ENCODE measurements at regions not wholly inside any gene's neighbourhood (a gene's known extent, or its start where the extent isn't known, plus 50 kb on each side); places are given as distances from the start of the nearest gene placed in this dataset.

GRCh38 chr4:111399623-111400022, 745.6 kb upstream of the FAM241A start:
- no peak overlapping the region for H3K9ac ChIP-seq (ENCODE audit: low read depth in 1 of 2, low read length in 2 of 2)
- H3K9me3 ChIP-seq (ENCODE audit: control insufficient read depth in 2 of 2, low read length in 2 of 2): no peaks in the 10 kb centered on the region
- H3K4me1 ChIP-seq (ENCODE audit: control insufficient read depth in 2 of 2, insufficient read depth in 2 of 2, low read length in 2 of 2): no peaks in the 10 kb centered on the region
- H3K27me3 ChIP-seq (ENCODE audit: control insufficient read depth in 2 of 2, insufficient read depth in 2 of 2, low read length in 2 of 2): no peaks in the 10 kb centered on the region
- H3K27ac ChIP-seq (ENCODE audit: low read depth in 2 of 2, low read length in 2 of 2): no peak overlapping the region
- H3K36me3 ChIP-seq (ENCODE audit: control insufficient read depth in 2 of 2, insufficient read depth in 2 of 2, low read length in 2 of 2): no peaks in the 10 kb centered on the region
- no peak overlapping the region for H3K4me3 ChIP-seq (ENCODE audit: low read length in 2 of 2)

GRCh38 chr4:111400741-111401140, 744.5 kb upstream of the FAM241A start:
- Histone ChIP-seq H3K4me1 (ENCODE audit: control insufficient read depth in 2 of 2, insufficient read depth in 2 of 2, low read length in 2 of 2) (no peaks in the 10 kb centered on the region), H3K9ac (ENCODE audit: low read depth in 1 of 2, low read length in 2 of 2) (no peak overlapping the region), H3K27ac (ENCODE audit: low read depth in 2 of 2, low read length in 2 of 2) (no peak overlapping the region), H3K9me3 (ENCODE audit: control insufficient read depth in 2 of 2, low read length in 2 of 2) (no peaks in the 10 kb centered on the region), H3K27me3 (ENCODE audit: control insufficient read depth in 2 of 2, insufficient read depth in 2 of 2, low read length in 2 of 2) (no peaks in the 10 kb centered on the region), H3K4me3 (ENCODE audit: low read length in 2 of 2) (no peak overlapping the region), H3K36me3 (ENCODE audit: control insufficient read depth in 2 of 2, insufficient read depth in 2 of 2, low read length in 2 of 2) (no peaks in the 10 kb centered on the region)

GRCh38 chr4:111404673-111405072, 740.6 kb upstream of the FAM241A start:
- H3K4me3 ChIP-seq (ENCODE audit: low read length in 2 of 2): no peak overlapping the region
- H3K9me3 ChIP-seq (ENCODE audit: control insufficient read depth in 2 of 2, low read length in 2 of 2): no peaks in the 10 kb centered on the region
- H3K4me1 ChIP-seq (ENCODE audit: control insufficient read depth in 2 of 2, insufficient read depth in 2 of 2, low read length in 2 of 2): no peaks in the 10 kb centered on the region
- H3K27me3 ChIP-seq (ENCODE audit: control insufficient read depth in 2 of 2, insufficient read depth in 2 of 2, low read length in 2 of 2): no peaks in the 10 kb centered on the region
- H3K9ac ChIP-seq (ENCODE audit: low read depth in 1 of 2, low read length in 2 of 2): no peak overlapping the region
- H3K27ac ChIP-seq (ENCODE audit: low read depth in 2 of 2, low read length in 2 of 2): no peak overlapping the region
- H3K36me3 ChIP-seq (ENCODE audit: control insufficient read depth in 2 of 2, insufficient read depth in 2 of 2, low read length in 2 of 2): no peaks in the 10 kb centered on the region

- Histone ChIP-seq H3K27me3 (ENCODE audit: control insufficient read depth in 2 of 2, insufficient read depth in 2 of 2, low read length in 2 of 2) (no peaks in the 10 kb centered on the region), H3K4me3 (ENCODE audit: low read length in 2 of 2) (no peak overlapping the region), H3K36me3 (ENCODE audit: control insufficient read depth in 2 of 2, insufficient read depth in 2 of 2, low read length in 2 of 2) (no peaks in the 10 kb centered on the region), H3K27ac (ENCODE audit: low read depth in 2 of 2, low read length in 2 of 2) (no peak overlapping the region), H3K9me3 (ENCODE audit: control insufficient read depth in 2 of 2, low read length in 2 of 2) (no peaks in the 10 kb centered on the region), H3K4me1 (ENCODE audit: control insufficient read depth in 2 of 2, insufficient read depth in 2 of 2, low read length in 2 of 2) (no peaks in the 10 kb centered on the region), H3K9ac (ENCODE audit: low read depth in 1 of 2, low read length in 2 of 2) (no peak overlapping the region)
Measured at GRCh38 chr4:111405989-111406388, 739.3 kb upstream of the FAM241A start.

GRCh38 chr4:111410571-111410970, 734.7 kb upstream of the FAM241A start:
- Histone ChIP-seq H3K9me3 (ENCODE audit: control insufficient read depth in 2 of 2, low read length in 2 of 2) (no peaks in the 10 kb centered on the region), H3K4me1 (ENCODE audit: control insufficient read depth in 2 of 2, insufficient read depth in 2 of 2, low read length in 2 of 2) (no peaks in the 10 kb centered on the region), H3K27me3 (ENCODE audit: control insufficient read depth in 2 of 2, insufficient read depth in 2 of 2, low read length in 2 of 2) (no peaks in the 10 kb centered on the region), H3K27ac (ENCODE audit: low read depth in 2 of 2, low read length in 2 of 2) (no peak overlapping the region), H3K36me3 (ENCODE audit: control insufficient read depth in 2 of 2, insufficient read depth in 2 of 2, low read length in 2 of 2) (no peaks in the 10 kb centered on the region), H3K4me3 (ENCODE audit: low read length in 2 of 2) (no peak overlapping the region), H3K9ac (ENCODE audit: low read depth in 1 of 2, low read length in 2 of 2) (no peak overlapping the region)

GRCh38 chr4:111417521-111417920, 727.7 kb upstream of the FAM241A start:
- no peaks in the 10 kb centered on the region for H3K9me3 ChIP-seq (ENCODE audit: control insufficient read depth in 2 of 2, low read length in 2 of 2)
- no peak overlapping the region for H3K27ac ChIP-seq (ENCODE audit: low read depth in 2 of 2, low read length in 2 of 2)
- H3K36me3 ChIP-seq (ENCODE audit: control insufficient read depth in 2 of 2, insufficient read depth in 2 of 2, low read length in 2 of 2): no peaks in the 10 kb centered on the region
- no peaks in the 10 kb centered on the region for H3K4me1 ChIP-seq (ENCODE audit: control insufficient read depth in 2 of 2, insufficient read depth in 2 of 2, low read length in 2 of 2)
- no peaks in the 10 kb centered on the region for H3K27me3 ChIP-seq (ENCODE audit: control insufficient read depth in 2 of 2, insufficient read depth in 2 of 2, low read length in 2 of 2)
- no peak overlapping the region for H3K4me3 ChIP-seq (ENCODE audit: low read length in 2 of 2)
- no peak overlapping the region for H3K9ac ChIP-seq (ENCODE audit: low read depth in 1 of 2, low read length in 2 of 2)

- no peaks in the 10 kb centered on the region for H3K36me3 ChIP-seq (ENCODE audit: control insufficient read depth in 2 of 2, insufficient read depth in 2 of 2, low read length in 2 of 2)
- H3K4me3 ChIP-seq (ENCODE audit: low read length in 2 of 2): no peak overlapping the region
- peaks cover 6 to 8% of the 10 kb centered on the region in 2 donors for H3K4me1 ChIP-seq (ENCODE audit: control insufficient read depth in 2 of 2, insufficient read depth in 2 of 2, low read length in 2 of 2)
- H3K9ac ChIP-seq (ENCODE audit: low read depth in 1 of 2, low read length in 2 of 2): no peak overlapping the region
- H3K9me3 ChIP-seq (ENCODE audit: control insufficient read depth in 2 of 2, low read length in 2 of 2): no peaks in the 10 kb centered on the region
- H3K27ac ChIP-seq (ENCODE audit: low read depth in 2 of 2, low read length in 2 of 2): no peak overlapping the region
- no peaks in the 10 kb centered on the region for H3K27me3 ChIP-seq (ENCODE audit: control insufficient read depth in 2 of 2, insufficient read depth in 2 of 2, low read length in 2 of 2)
Measured at GRCh38 chr4:111433441-111433840, 711.8 kb upstream of the FAM241A start.

GRCh38 chr4:111434586-111434985, 710.7 kb upstream of the FAM241A start:
- no peak overlapping the region for H3K4me3 ChIP-seq (ENCODE audit: low read length in 2 of 2)
- no peaks in the 10 kb centered on the region for H3K27me3 ChIP-seq (ENCODE audit: control insufficient read depth in 2 of 2, insufficient read depth in 2 of 2, low read length in 2 of 2)
- H3K9me3 ChIP-seq (ENCODE audit: control insufficient read depth in 2 of 2, low read length in 2 of 2): no peaks in the 10 kb centered on the region
- H3K27ac ChIP-seq (ENCODE audit: low read depth in 2 of 2, low read length in 2 of 2): no peak overlapping the region
- no peak overlapping the region for H3K9ac ChIP-seq (ENCODE audit: low read depth in 1 of 2, low read length in 2 of 2)
- H3K36me3 ChIP-seq (ENCODE audit: control insufficient read depth in 2 of 2, insufficient read depth in 2 of 2, low read length in 2 of 2): no peaks in the 10 kb centered on the region
- H3K4me1 ChIP-seq (ENCODE audit: control insufficient read depth in 2 of 2, insufficient read depth in 2 of 2, low read length in 2 of 2): peaks cover 6 to 8% of the 10 kb centered on the region in 2 donors

GRCh38 chr4:111435986-111436744, 709.1 kb upstream of the FAM241A start:
- no peaks in the 10 kb centered on the region for H3K27me3 ChIP-seq (ENCODE audit: control insufficient read depth in 2 of 2, insufficient read depth in 2 of 2, low read length in 2 of 2)
- H3K9me3 ChIP-seq (ENCODE audit: control insufficient read depth in 2 of 2, low read length in 2 of 2): no peaks in the 10 kb centered on the region
- H3K4me1 ChIP-seq (ENCODE audit: control insufficient read depth in 2 of 2, insufficient read depth in 2 of 2, low read length in 2 of 2): peaks cover 6 to 8% of the 10 kb centered on the region in 2 donors
- H3K36me3 ChIP-seq (ENCODE audit: control insufficient read depth in 2 of 2, insufficient read depth in 2 of 2, low read length in 2 of 2): no peaks in the 10 kb centered on the region
- no peak overlapping the region for H3K9ac ChIP-seq (ENCODE audit: low read depth in 1 of 2, low read length in 2 of 2)
- no peak overlapping the region for H3K4me3 ChIP-seq (ENCODE audit: low read length in 2 of 2)
- H3K27ac ChIP-seq (ENCODE audit: low read depth in 2 of 2, low read length in 2 of 2): no peak overlapping the region

- no peaks in the 10 kb centered on the region for H3K27me3 ChIP-seq (ENCODE audit: control insufficient read depth in 2 of 2, insufficient read depth in 2 of 2, low read length in 2 of 2)
Measured at GRCh38 chr4:111441687-111442086, 703.6 kb upstream of the FAM241A start.

More at GRCh38 chr4:111441687-111442086, 703.6 kb upstream of the FAM241A start:
- H3K9ac ChIP-seq (ENCODE audit: low read depth in 1 of 2, low read length in 2 of 2): no peak overlapping the region
- H3K4me1 ChIP-seq (ENCODE audit: control insufficient read depth in 2 of 2, insufficient read depth in 2 of 2, low read length in 2 of 2): no peaks in the 10 kb centered on the region
- H3K36me3 ChIP-seq (ENCODE audit: control insufficient read depth in 2 of 2, insufficient read depth in 2 of 2, low read length in 2 of 2): no peaks in the 10 kb centered on the region
- no peaks in the 10 kb centered on the region for H3K9me3 ChIP-seq (ENCODE audit: control insufficient read depth in 2 of 2, low read length in 2 of 2)
- H3K4me3 ChIP-seq (ENCODE audit: low read length in 2 of 2): no peak overlapping the region
- H3K27ac ChIP-seq (ENCODE audit: low read depth in 2 of 2, low read length in 2 of 2): no peak overlapping the region

Measured in mucosa of rectum (tissue), 2 donors.